Suprapubic skin (tissue), 3 donors: ENCODE measurements at regions not wholly inside any gene's neighbourhood (a gene's known extent, or its start where the extent isn't known, plus 50 kb on each side); places are given as distances from the start of the nearest gene placed in this dataset.

Experiments
- CTCF ChIP-seq, 2 donors: fragments of 200-600 bp in 1 of 2; fragments of 450-650 bp in 1 of 2; sonication (generic) in 1 of 2; IDR thresholded peaks; one replicate each; pipeline ENCODE4 v1.5.1; 2016 to 2019; ENCODE audit warnings: antibody characterized with exemption in 2 of 2, mild to moderate bottlenecking in 1 of 2, moderate library complexity in 1 of 2
- POLR2AphosphoS5 ChIP-seq, 3 donors: sonication (generic); formaldehyde crosslinking; IDR thresholded peaks; one replicate each; pipeline ENCODE4 v1.6.1; 2017; ENCODE audit warnings: antibody characterized with exemption in 3 of 3

DNA sequence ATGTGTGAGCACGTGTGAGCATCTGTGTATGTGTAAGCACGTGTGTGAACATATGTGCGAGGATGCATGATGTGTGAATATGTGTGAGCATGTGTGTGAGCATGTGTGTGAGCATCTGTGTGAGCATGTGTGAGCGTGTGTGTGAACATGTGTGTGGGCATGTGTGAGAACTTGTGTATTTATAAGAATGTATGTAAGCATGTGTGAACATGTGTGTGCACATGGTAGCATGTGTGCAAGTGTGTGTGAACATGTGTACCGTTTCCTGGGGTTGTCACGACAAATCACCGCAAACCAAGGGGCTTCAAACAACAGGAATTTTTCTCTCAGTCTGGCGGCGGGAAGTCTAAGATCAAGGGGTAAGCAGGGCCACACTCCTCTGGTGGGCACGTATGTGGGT is 238.3 kb downstream of the CTTN start:
- TF ChIP-seq CTCF (IDR thresholded peaks at IDR 0.05): no peak
- TF ChIP-seq POLR2AphosphoS5 (IDR thresholded peaks at IDR 0.05): no peak
